Activated naive CD4-positive, alpha-beta T cell treated with anti-CD3 and anti-CD28 coated beads, Interleukin-2, amount 10 ng/mL, durations not matched to agents 7 days and 5 days (primary cell): ENCODE measurements at regions not wholly inside any gene's neighbourhood (a gene's known extent, or its start where the extent isn't known, plus 50 kb on each side); places are given as distances from the start of the nearest gene placed in this dataset.
"Not testable (repeated sequence)": the region's sequence is repeated elsewhere in the genome, so short reads cannot be mapped to it uniquely, and the experiment has no call there.

Experiments used
- CTCF ChIA-PET: fragments of 350-600 bp; sonication (Branson Sonifier 250); formaldehyde crosslinking; loops from one replicate; lab custom pipeline; 2021; ENCODE audit warnings: antibody characterized with exemption; lab: Charles Lee
- DNase-seq: peaks from one replicate; pipeline ENCODE4 v3.0.0-alpha.2; 2020
- H3K27ac Mint-ChIP-seq: one replicate; pipeline ENCODE4 v1.8.0; 2021; ENCODE audit warnings: mild to moderate bottlenecking, moderate library complexity, mixed read lengths
- H3K27me3 Mint-ChIP-seq: one replicate; pipeline ENCODE4 v1.8.0; 2021; ENCODE audit warnings: mild to moderate bottlenecking, mixed read lengths
- H3K36me3 Mint-ChIP-seq: one replicate; pipeline ENCODE4 v1.8.0; 2021; ENCODE audit warnings: mixed read lengths
- H3K4me1 Mint-ChIP-seq: one replicate; pipeline ENCODE4 v1.8.0; 2021; ENCODE audit warnings: mixed read lengths
- H3K4me3 Mint-ChIP-seq: one replicate; pipeline ENCODE4 v1.8.0; 2021; ENCODE audit warnings: mild to moderate bottlenecking, moderate library complexity, mixed read lengths
- H3K9me3 Mint-ChIP-seq: one replicate; pipeline ENCODE4 v1.8.0; 2021; ENCODE audit warnings: mixed read lengths

GRCh38 chr1:83154306-83154705 lies 844.6 kb downstream of the TTLL7 start:
- H3K27me3 Mint-ChIP-seq, H3K4me3 Mint-ChIP-seq, H3K4me1 Mint-ChIP-seq, H3K27ac Mint-ChIP-seq, CTCF ChIA-PET, DNase-seq, H3K36me3 Mint-ChIP-seq, H3K9me3 Mint-ChIP-seq: not testable (repeated sequence)

- H3K4me3 Mint-ChIP-seq, H3K36me3 Mint-ChIP-seq, H3K27ac Mint-ChIP-seq, DNase-seq, CTCF ChIA-PET, H3K27me3 Mint-ChIP-seq, H3K4me1 Mint-ChIP-seq, H3K9me3 Mint-ChIP-seq: not testable (repeated sequence)
Measured at GRCh38 chr1:83151167-83151898, 847.6 kb downstream of the TTLL7 start.

- DNase-seq, H3K27me3 Mint-ChIP-seq, H3K9me3 Mint-ChIP-seq, H3K27ac Mint-ChIP-seq, CTCF ChIA-PET, H3K4me1 Mint-ChIP-seq, H3K36me3 Mint-ChIP-seq, H3K4me3 Mint-ChIP-seq: not testable (repeated sequence)
Measured at GRCh38 chr1:83150479-83150878, 848.5 kb downstream of the TTLL7 start.

GRCh38 chr1:83145820-83146219 lies 853.1 kb downstream of the TTLL7 start:
- H3K27ac Mint-ChIP-seq, H3K4me1 Mint-ChIP-seq, H3K36me3 Mint-ChIP-seq, CTCF ChIA-PET, DNase-seq, H3K4me3 Mint-ChIP-seq, H3K9me3 Mint-ChIP-seq, H3K27me3 Mint-ChIP-seq: not testable (repeated sequence)

- CTCF ChIA-PET, H3K9me3 Mint-ChIP-seq, H3K4me1 Mint-ChIP-seq, H3K27ac Mint-ChIP-seq, H3K27me3 Mint-ChIP-seq, DNase-seq, H3K4me3 Mint-ChIP-seq, H3K36me3 Mint-ChIP-seq: not testable (repeated sequence)
Measured at GRCh38 chr1:83142802-83143201, 856.1 kb downstream of the TTLL7 start.

- H3K4me3 Mint-ChIP-seq, H3K4me1 Mint-ChIP-seq, H3K27me3 Mint-ChIP-seq, H3K9me3 Mint-ChIP-seq, H3K36me3 Mint-ChIP-seq, H3K27ac Mint-ChIP-seq, CTCF ChIA-PET, DNase-seq: not testable (repeated sequence)
Measured at GRCh38 chr1:83135524-83136157, 863.3 kb downstream of the TTLL7 start.

- H3K4me3 Mint-ChIP-seq, H3K36me3 Mint-ChIP-seq, H3K27ac Mint-ChIP-seq, H3K4me1 Mint-ChIP-seq, CTCF ChIA-PET, DNase-seq, H3K27me3 Mint-ChIP-seq, H3K9me3 Mint-ChIP-seq: not testable (repeated sequence)
Measured at GRCh38 chr1:83134322-83135014, 864.5 kb downstream of the TTLL7 start.

- no peak for DNase-seq
- Mint-ChIP-seq H3K4me1 (no peaks in the 10 kb centered on the region), H3K27ac (no peak overlapping the region), H3K27me3 (no peaks in the 10 kb centered on the region), H3K36me3 (no peaks in the 10 kb centered on the region), H3K9me3 (no peaks in the 10 kb centered on the region), H3K4me3 (no peak overlapping the region)
- CTCF ChIA-PET = no interaction called here
Measured at GRCh38 chr1:83131692-83131955, 867.3 kb downstream of the TTLL7 start.

- H3K9me3 Mint-ChIP-seq = no peaks in the 10 kb centered on the region
- H3K4me3 Mint-ChIP-seq = no peak overlapping the region
- H3K27ac Mint-ChIP-seq = no peak overlapping the region
- DNase-seq = no peak
- H3K4me1 Mint-ChIP-seq = no peaks in the 10 kb centered on the region
- H3K27me3 Mint-ChIP-seq = no peaks in the 10 kb centered on the region
- H3K36me3 Mint-ChIP-seq = no peaks in the 10 kb centered on the region
- CTCF ChIA-PET = no interaction called here
Measured at GRCh38 chr1:83130886-83131691, 867.8 kb downstream of the TTLL7 start.

- CTCF ChIA-PET = interaction anchor here (0.6 kb wide), 1 partner anchor 161 kb away, joined by 3 read pairs; no protein-coding TSS in a partner anchor
- Mint-ChIP-seq H3K4me3 (no peak overlapping the region), H3K27me3 (no peaks in the 10 kb centered on the region), H3K9me3 (no peaks in the 10 kb centered on the region), H3K27ac (no peak overlapping the region), H3K4me1 (no peaks in the 10 kb centered on the region), H3K36me3 (no peaks in the 10 kb centered on the region)
- DNase-seq = no peak
Measured at GRCh38 chr1:83129107-83129506, 869.8 kb downstream of the TTLL7 start.

- Mint-ChIP-seq H3K36me3 (no peaks in the 10 kb centered on the region), H3K4me1 (no peaks in the 10 kb centered on the region), H3K27me3 (no peaks in the 10 kb centered on the region), H3K27ac (no peak overlapping the region), H3K9me3 (no peaks in the 10 kb centered on the region), H3K4me3 (no peak overlapping the region)
- CTCF ChIA-PET = no interaction called here
- DNase-seq = no peak
Measured at GRCh38 chr1:83125456-83125855, 873.5 kb downstream of the TTLL7 start.

GRCh38 chr1:83123019-83123418 lies 875.9 kb downstream of the TTLL7 start:
- Mint-ChIP-seq H3K27ac (no peak overlapping the region), H3K36me3 (no peaks in the 10 kb centered on the region), H3K27me3 (no peaks in the 10 kb centered on the region), H3K4me3 (no peak overlapping the region), H3K4me1 (no peaks in the 10 kb centered on the region), H3K9me3 (no peaks in the 10 kb centered on the region)
- no peak for DNase-seq
- CTCF ChIA-PET = no interaction called here

GRCh38 chr1:83118472-83118871 lies 880.5 kb downstream of the TTLL7 start:
- H3K27me3 Mint-ChIP-seq = no peaks in the 10 kb centered on the region
- H3K36me3 Mint-ChIP-seq = no peaks in the 10 kb centered on the region
- H3K4me1 Mint-ChIP-seq = peaks cover 7% of the 10 kb centered on the region
- H3K4me3 Mint-ChIP-seq = no peak overlapping the region
- no peak for DNase-seq
- no peaks in the 10 kb centered on the region for H3K9me3 Mint-ChIP-seq
- CTCF ChIA-PET = no interaction called here
- H3K27ac Mint-ChIP-seq = no peak overlapping the region

GRCh38 chr1:83117030-83117429 lies 881.9 kb downstream of the TTLL7 start:
- H3K9me3 Mint-ChIP-seq, CTCF ChIA-PET, H3K36me3 Mint-ChIP-seq, H3K4me1 Mint-ChIP-seq, H3K4me3 Mint-ChIP-seq, DNase-seq, H3K27me3 Mint-ChIP-seq, H3K27ac Mint-ChIP-seq: not testable (repeated sequence)
